ENCODE measurements at regions not wholly inside any gene's neighbourhood (a gene's known extent, or its start where the extent isn't known, plus 50 kb on each side); places are given as distances from the start of the nearest gene placed in this dataset.

- no peak overlapping the region for H2AFZ ChIP-seq (ENCODE audit: low read length)
- H4K91ac ChIP-seq (replicated peaks; ENCODE audit: insufficient read length, low read length): no peak overlapping the region
- no peak overlapping the region for H3K18ac ChIP-seq (ENCODE audit: extremely low read depth, low read length)
- no peak overlapping the region for H2BK12ac ChIP-seq (ENCODE audit: low read depth, low read length)
- H3K4ac ChIP-seq (replicated peaks; ENCODE audit: insufficient read length, low read depth, low read length): no peak overlapping the region
- no peaks in the 10 kb centered on the region for H3K23me2 ChIP-seq (ENCODE audit: low read depth, low read length)
- no peak overlapping the region for H3K27ac ChIP-seq (ENCODE audit: low read depth, low read length)
- H3K9me3 ChIP-seq (ENCODE audit: insufficient read depth in 2 of 2, low read depth in 1 of 2, low read length in 1 of 2): no peaks in the 10 kb centered on the region
- no peak overlapping the region for H3K4me2 ChIP-seq (ENCODE audit: insufficient read depth in 1 of 2, low read depth in 2 of 2, low read length in 2 of 2)
- POLR2A ChIA-PET (ENCODE audit: partially characterized antibody): no interaction called here
- H3K23ac ChIP-seq (ENCODE audit: insufficient read length): no peak overlapping the region
- H4K5ac ChIP-seq (ENCODE audit: insufficient read length, low read depth, low read length): no peak overlapping the region
- no peak for DNase-seq (ENCODE audit: low read depth in 1 of 2, low spot score in 2 of 2)
- H3K27me3 ChIP-seq (replicated peaks in 1 of 4; ENCODE audit: control insufficient read depth in 3 of 4, extremely low read depth in 1 of 4, insufficient read depth in 3 of 4, low read length in 3 of 4): no peaks in the 10 kb centered on the region
- 91% methylated on average over 6 of the region's 6 CpGs; no CpG with 5 or more reads in 1 of the 2 experiments for WGBS, 2 experiments (ENCODE audit: extremely low coverage in 1 of 2, insufficient coverage in 1 of 2, insufficient read length in 1 of 2, insufficient replicate concordance in 2 of 2, low coverage in 1 of 2, low lambda C conversion rate in 2 of 2, missing lambda C conversion rate in 1 of 2)
- H2AK5ac ChIP-seq (ENCODE audit: low read depth, low read length): no peak overlapping the region
- CTCF ChIA-PET (ENCODE audit: partially characterized antibody): interaction anchor here (0.6 to 1.6 kb wide), 6 partner anchors 10 to 340 kb away, joined by 3 to 5 read pairs (median 3); no protein-coding TSS in a partner anchor
- no peak overlapping the region for H4K8ac ChIP-seq (ENCODE audit: extremely low read depth, insufficient read depth, low read length)
- no peak overlapping the region for H3K14ac ChIP-seq (ENCODE audit: insufficient read length)
- H3K9ac ChIP-seq (replicated peaks in 1 of 4; ENCODE audit: extremely low read depth in 1 of 4, low read depth in 3 of 4, low read length in 3 of 4): no peak overlapping the region
- no peak overlapping the region for H3K4me3 ChIP-seq (ENCODE audit: extremely low read depth in 1 of 4, insufficient read depth in 2 of 4, low read depth in 3 of 4, low read length in 4 of 4)
- no peak overlapping the region for H2BK15ac ChIP-seq (ENCODE audit: low read length)
- H2BK5ac ChIP-seq (ENCODE audit: low read depth, low read length): no peak overlapping the region
- peaks cover 0 to 6% (median 0%) of the 10 kb centered on the region in 4 experiments; a peak in 3 of 7 replicates for H3K4me1 ChIP-seq (replicated peaks in 1 of 4; ENCODE audit: control insufficient read depth in 3 of 4, insufficient read depth in 4 of 4, low read length in 3 of 4)
- TF ChIP-seq CBX5 (IDR thresholded peaks at IDR 0.05; ENCODE audit: low read depth, low read length): no peak
- no peak overlapping the region for H2BK120ac ChIP-seq (replicated peaks; ENCODE audit: low read depth, low read length)
- H3K79me2 ChIP-seq (ENCODE audit: control insufficient read depth in 1 of 2, insufficient read depth in 2 of 2, low read length in 2 of 2): no peaks in the 10 kb centered on the region
- no peak for FAIRE-seq
- no peaks in the 10 kb centered on the region for H3K79me1 ChIP-seq (ENCODE audit: low read depth, low read length)
- no peak overlapping the region for H2BK20ac ChIP-seq (ENCODE audit: low read length)
- H3K56ac ChIP-seq (replicated peaks; ENCODE audit: insufficient read length, low read depth, low read length): no peak overlapping the region
- H3K36me3 ChIP-seq (ENCODE audit: control insufficient read depth in 2 of 4, insufficient read depth in 4 of 4, low read length in 3 of 4): no peaks in the 10 kb centered on the region
- H4K20me1 ChIP-seq (replicated peaks in 1 of 2; ENCODE audit: control insufficient read depth in 1 of 2, insufficient read depth in 2 of 2, low read length in 2 of 2): no peaks in the 10 kb centered on the region
Observed at GRCh38 chr10:14391342-14391741, 60.6 kb upstream of the FRMD4A start.

Data from H1 (cell line).